Uterus (tissue), 3 donors: ENCODE measurements at regions not wholly inside any gene's neighbourhood (a gene's known extent, or its start where the extent isn't known, plus 50 kb on each side); places are given as distances from the start of the nearest gene placed in this dataset.
A peak's percentile ranks its signal among the peaks of the same experiment; 100 is the strongest.

Source experiments
- DNase-seq, 2 donors: peaks; one replicate each; pipeline ENCODE4 v3.0.0-alpha.2; 2019 to 2020
- H3K27ac ChIP-seq, 2 donors: fragments of 200-600 bp; sonication (generic); 1 replicate in 1 of 2; 2 replicates in 1 of 2; pipeline ENCODE4 v1.5.1; 2016 to 2018
- H3K27me3 ChIP-seq, 2 donors: fragments of 200-600 bp; sonication (generic); one replicate each; pipeline ENCODE4 v1.5.1; 2018 to 2019; ENCODE audit warnings: control low read depth in 1 of 2
- H3K36me3 ChIP-seq, 2 donors: fragments of 200-600 bp; sonication (generic); one replicate each; pipeline ENCODE4 v1.5.1; 2019; ENCODE audit warnings: control low read depth in 1 of 2
- H3K4me1 ChIP-seq, 2 donors: fragments of 200-600 bp; sonication (generic); one replicate each; pipeline ENCODE4 v1.5.1; 2018 to 2019; ENCODE audit warnings: control low read depth in 1 of 2
- H3K4me3 ChIP-seq, 2 donors: fragments of 200-600 bp; sonication (generic); 1 replicate in 1 of 2; 2 replicates in 1 of 2; pipeline ENCODE4 v1.5.1; 2018 to 2019; ENCODE audit warnings: mild to moderate bottlenecking in 1 of 2
- H3K9me3 ChIP-seq, 2 donors: fragments of 200-600 bp; sonication (generic); one replicate each; pipeline ENCODE4 v1.5.1; 2019; ENCODE audit warnings: control low read depth in 1 of 2
- POLR2A ChIP-seq, 2 donors: fragments of 450-650 bp; IDR thresholded peaks; one replicate each; pipeline ENCODE4 v1.6.1; 2016; ENCODE audit warnings: antibody characterized with exemption in 2 of 2, mild to moderate bottlenecking in 1 of 2, moderate library complexity in 1 of 2
- intact Hi-C: fragments of 100-400 bp; cut with DNase I; formaldehyde crosslinking; loops from one replicate; pipeline ENCODE4 v1.15.1; 2023; ENCODE audit warnings: low total_unique reads
- TF ChIP-seq, protein P1 (sequence below), 4 experiments: fragments of 200-600 bp in 2 of 4; fragments of 450-650 bp in 2 of 4; sonication (generic) in 2 of 4; IDR thresholded peaks; one replicate each; pipeline ENCODE4 v1.5.1; 2016 to 2019; ENCODE audit warnings: antibody characterized with exemption in 4 of 4, mild to moderate bottlenecking in 2 of 4, moderate library complexity in 1 of 4
- donor health status: DM: yes; HTN: yes; CAD: no.

GRCh38 chr2:22904126-22904684 is 480.8 kb upstream of the KLHL29 start:
- no peaks in the 10 kb centered on the region for H3K4me1 ChIP-seq
- no peak overlapping the region for H3K4me3 ChIP-seq
- H3K27ac ChIP-seq = no peak overlapping the region
- DNase-seq = peak; percentile 15 to 18
- no peaks in the 10 kb centered on the region for H3K9me3 ChIP-seq
- TF ChIP-seq POLR2A (IDR thresholded peaks at IDR 0.05) = no peak
- TF ChIP-seq, protein P1, sequence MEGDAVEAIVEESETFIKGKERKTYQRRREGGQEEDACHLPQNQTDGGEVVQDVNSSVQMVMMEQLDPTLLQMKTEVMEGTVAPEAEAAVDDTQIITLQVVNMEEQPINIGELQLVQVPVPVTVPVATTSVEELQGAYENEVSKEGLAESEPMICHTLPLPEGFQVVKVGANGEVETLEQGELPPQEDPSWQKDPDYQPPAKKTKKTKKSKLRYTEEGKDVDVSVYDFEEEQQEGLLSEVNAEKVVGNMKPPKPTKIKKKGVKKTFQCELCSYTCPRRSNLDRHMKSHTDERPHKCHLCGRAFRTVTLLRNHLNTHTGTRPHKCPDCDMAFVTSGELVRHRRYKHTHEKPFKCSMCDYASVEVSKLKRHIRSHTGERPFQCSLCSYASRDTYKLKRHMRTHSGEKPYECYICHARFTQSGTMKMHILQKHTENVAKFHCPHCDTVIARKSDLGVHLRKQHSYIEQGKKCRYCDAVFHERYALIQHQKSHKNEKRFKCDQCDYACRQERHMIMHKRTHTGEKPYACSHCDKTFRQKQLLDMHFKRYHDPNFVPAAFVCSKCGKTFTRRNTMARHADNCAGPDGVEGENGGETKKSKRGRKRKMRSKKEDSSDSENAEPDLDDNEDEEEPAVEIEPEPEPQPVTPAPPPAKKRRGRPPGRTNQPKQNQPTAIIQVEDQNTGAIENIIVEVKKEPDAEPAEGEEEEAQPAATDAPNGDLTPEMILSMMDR (IDR thresholded peaks at IDR 0.05) = peak in 1 of 4 experiments; percentile 31
- intact Hi-C loops = no loop called here
- no peaks in the 10 kb centered on the region for H3K27me3 ChIP-seq
- H3K36me3 ChIP-seq = no peaks in the 10 kb centered on the region

DNA sequence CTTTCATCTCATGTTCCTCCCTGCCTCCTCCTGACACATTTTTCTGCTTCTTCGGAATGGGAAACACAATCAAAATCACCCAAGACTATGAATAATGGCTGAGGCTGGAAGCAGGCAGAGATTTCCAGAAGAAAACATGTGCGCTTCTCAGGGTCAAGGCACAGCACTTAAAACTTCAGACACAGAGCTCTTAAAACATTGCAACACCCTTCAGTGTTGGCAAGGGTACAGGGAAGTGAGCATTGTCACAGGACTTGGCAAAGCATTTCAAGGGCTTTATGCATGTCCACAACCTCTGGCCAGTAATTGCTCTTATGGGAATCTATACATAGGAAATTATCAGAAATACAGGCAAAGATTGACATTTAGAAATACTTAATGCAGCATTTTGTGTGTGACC is 477.6 kb upstream of the KLHL29 start:
- no peak for TF ChIP-seq POLR2A (IDR thresholded peaks at IDR 0.05)
- TF ChIP-seq, protein P1 (IDR thresholded peaks at IDR 0.05) = no peak
- no peaks in the 10 kb centered on the region for H3K4me1 ChIP-seq
- no peak overlapping the region for H3K4me3 ChIP-seq
- intact Hi-C loops = no loop called here
- no peaks in the 10 kb centered on the region for H3K9me3 ChIP-seq
- H3K27ac ChIP-seq = no peak overlapping the region
- H3K36me3 ChIP-seq = no peaks in the 10 kb centered on the region
- no peak for DNase-seq
- no peaks in the 10 kb centered on the region for H3K27me3 ChIP-seq

GRCh38 chr2:22912398-22912797 is 472.6 kb upstream of the KLHL29 start:
- Histone ChIP-seq H3K9me3 (no peaks in the 10 kb centered on the region), H3K27me3 (no peaks in the 10 kb centered on the region), H3K4me1 (no peaks in the 10 kb centered on the region), H3K4me3 (no peak overlapping the region), H3K27ac (no peak overlapping the region), H3K36me3 (no peaks in the 10 kb centered on the region)
- no peak for DNase-seq
- TF ChIP-seq, protein P1 (IDR thresholded peaks at IDR 0.05) = no peak
- no peak for TF ChIP-seq POLR2A (IDR thresholded peaks at IDR 0.05)
- intact Hi-C loops = no loop called here

DNA sequence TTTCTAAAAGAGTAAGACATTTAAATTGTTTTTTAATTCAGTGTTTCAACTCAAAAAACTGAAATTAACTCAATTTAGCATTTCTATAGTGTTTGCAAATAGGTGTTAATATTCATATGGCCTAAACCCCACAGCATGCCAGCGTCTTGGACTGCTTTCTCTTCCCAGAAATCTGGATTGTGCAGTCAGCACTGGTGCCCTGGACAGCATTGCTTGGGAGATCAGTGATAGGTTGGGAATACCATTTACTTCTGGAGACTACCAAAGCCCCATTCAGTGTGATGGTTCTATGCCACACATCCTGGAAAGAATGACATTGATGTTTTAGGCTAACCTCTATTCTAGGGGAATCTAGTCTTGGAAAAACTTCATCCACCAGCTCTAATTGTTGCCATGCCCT is 455.0 kb upstream of the KLHL29 start:
- intact Hi-C loops = no loop called here
- no peaks in the 10 kb centered on the region for H3K9me3 ChIP-seq
- no peaks in the 10 kb centered on the region for H3K4me1 ChIP-seq
- H3K4me3 ChIP-seq = no peak overlapping the region
- H3K36me3 ChIP-seq = no peaks in the 10 kb centered on the region
- H3K27ac ChIP-seq = no peak overlapping the region
- no peaks in the 10 kb centered on the region for H3K27me3 ChIP-seq
- no peak for DNase-seq
- TF ChIP-seq, protein P1 (IDR thresholded peaks at IDR 0.05) = no peak
- no peak for TF ChIP-seq POLR2A (IDR thresholded peaks at IDR 0.05)

DNA sequence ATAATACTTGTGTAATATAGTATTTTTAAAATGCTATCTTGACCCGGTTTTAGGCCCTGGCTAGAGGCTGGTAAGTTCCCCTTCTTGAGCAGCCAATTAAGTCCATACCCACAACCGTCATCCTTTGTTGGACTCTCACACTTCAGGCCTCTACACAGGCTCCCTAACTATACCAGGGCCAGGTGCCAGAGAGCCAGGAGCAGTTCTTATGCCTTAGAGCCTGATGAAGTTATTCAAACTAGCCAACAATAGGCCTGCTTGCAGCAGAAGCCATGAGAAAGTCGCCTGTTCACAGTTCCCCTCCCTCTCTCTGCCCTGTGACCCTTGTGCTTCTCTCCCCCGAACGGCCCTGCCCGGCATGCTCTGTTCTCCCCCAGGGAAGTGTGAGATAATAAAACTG is 454.2 kb upstream of the KLHL29 start:
- TF ChIP-seq, protein P1 (IDR thresholded peaks at IDR 0.05) = no peak
- no peak for TF ChIP-seq POLR2A (IDR thresholded peaks at IDR 0.05)
- Histone ChIP-seq H3K4me1 (no peaks in the 10 kb centered on the region), H3K27me3 (no peaks in the 10 kb centered on the region), H3K4me3 (no peak overlapping the region), H3K27ac (no peak overlapping the region), H3K9me3 (no peaks in the 10 kb centered on the region), H3K36me3 (no peaks in the 10 kb centered on the region)
- intact Hi-C loops = no loop called here
- no peak for DNase-seq
